GM12892 (cell line): ENCODE measurements at regions not wholly inside any gene's neighbourhood (a gene's known extent, or its start where the extent isn't known, plus 50 kb on each side); places are given as distances from the start of the nearest gene placed in this dataset.

Experiments used
- POLR2A ChIP-seq: IDR thresholded peaks from 2 replicates; pipeline ENCODE4 v1.6.1; 2011; ENCODE audit warnings: low read depth, low read length, control low read depth
- POLR2AphosphoS5 ChIP-seq: IDR thresholded peaks from 2 replicates; pipeline ENCODE4 v1.6.1; 2011; ENCODE audit warnings: low read depth, low read length, control low read depth
- TAF1 ChIP-seq: IDR thresholded peaks from 2 replicates; pipeline ENCODE4 v1.6.1; 2011; ENCODE audit warnings: low read depth, mild to moderate bottlenecking, control low read depth, low read length, borderline replicate concordance

DNA sequence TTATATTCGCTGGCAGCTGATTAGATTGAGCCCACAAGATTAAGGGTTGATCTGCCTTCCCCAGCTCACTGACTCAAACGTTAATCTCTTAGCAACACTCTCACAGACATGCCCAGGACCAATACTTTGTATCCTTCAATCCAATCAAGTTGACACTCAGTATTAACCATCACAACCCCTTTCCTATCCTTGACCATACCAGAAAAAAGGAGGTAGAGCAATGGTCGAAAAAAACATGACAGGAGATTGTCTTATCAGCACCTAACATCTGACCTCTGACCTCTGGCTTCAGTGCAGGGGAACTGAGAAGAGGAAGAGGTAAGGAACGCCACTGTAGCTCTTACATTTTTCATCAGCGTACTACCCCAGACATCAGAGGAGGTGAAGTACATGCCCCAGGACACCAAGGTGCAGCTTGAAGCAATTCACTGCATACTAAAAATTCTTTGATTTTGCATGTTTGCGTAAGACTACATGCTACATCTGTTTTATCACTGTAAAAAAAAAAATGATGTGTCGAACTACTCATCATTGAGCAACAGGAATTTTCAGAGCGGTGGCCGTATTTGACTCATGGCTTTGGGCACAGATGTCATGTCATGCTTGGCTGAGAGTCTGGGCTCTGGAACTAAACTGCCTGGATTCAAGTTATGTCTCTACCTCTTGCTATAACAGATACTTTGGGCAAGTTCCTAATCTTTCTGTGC is 188.0 kb upstream of the TAB2 start:
- TF ChIP-seq POLR2A (no peak), TAF1 (no peak), POLR2AphosphoS5 (no peak)
